Stimulated activated naive CD8-positive, alpha-beta T cell treated with anti-CD3 and anti-CD28 coated beads, Interleukin-15, Interleukin-2, amounts not matched to agents 100 ng/mL and 50 ng/mL, for 24 hours (primary cell): ENCODE measurements at regions not wholly inside any gene's neighbourhood (a gene's known extent, or its start where the extent isn't known, plus 50 kb on each side); places are given as distances from the start of the nearest gene placed in this dataset.

ENCODE experiments used
- H3K27ac Mint-ChIP-seq: one replicate; pipeline ENCODE4 v1.8.0; 2021; ENCODE audit warnings: mild to moderate bottlenecking, mixed read lengths
- H3K27me3 Mint-ChIP-seq: one replicate; pipeline ENCODE4 v1.8.0; 2021; ENCODE audit warnings: mixed read lengths
- H3K36me3 Mint-ChIP-seq: one replicate; pipeline ENCODE4 v1.8.0; 2021; ENCODE audit warnings: low read depth, mixed read lengths
- H3K4me1 Mint-ChIP-seq: one replicate; pipeline ENCODE4 v1.8.0; 2021; ENCODE audit warnings: low read depth, mixed read lengths
- H3K4me3 Mint-ChIP-seq: one replicate; pipeline ENCODE4 v1.8.0; 2021; ENCODE audit warnings: mild to moderate bottlenecking, mixed read lengths
- H3K9me3 Mint-ChIP-seq: one replicate; pipeline ENCODE4 v1.8.0; 2021; ENCODE audit warnings: mixed read lengths

- H3K4me3 Mint-ChIP-seq: no peak overlapping the region
- no peaks in the 10 kb centered on the region for H3K4me1 Mint-ChIP-seq
- H3K27ac Mint-ChIP-seq: no peak overlapping the region
- H3K36me3 Mint-ChIP-seq: no peaks in the 10 kb centered on the region
- H3K27me3 Mint-ChIP-seq: peaks cover 11% of the 10 kb centered on the region
- no peaks in the 10 kb centered on the region for H3K9me3 Mint-ChIP-seq
Measured at GRCh38 chr1:29521811-29522580, 285.7 kb downstream of the PTPRU start.

GRCh38 chr1:29521438-29521715, 285.1 kb downstream of the PTPRU start:
- Mint-ChIP-seq H3K27ac (no peak overlapping the region), H3K4me1 (no peaks in the 10 kb centered on the region), H3K36me3 (no peaks in the 10 kb centered on the region), H3K27me3 (peaks cover 11% of the 10 kb centered on the region), H3K4me3 (no peak overlapping the region), H3K9me3 (no peaks in the 10 kb centered on the region)

GRCh38 chr1:29520571-29521437, 284.5 kb downstream of the PTPRU start:
- no peak overlapping the region for H3K27ac Mint-ChIP-seq
- H3K36me3 Mint-ChIP-seq: no peaks in the 10 kb centered on the region
- H3K9me3 Mint-ChIP-seq: no peaks in the 10 kb centered on the region
- no peaks in the 10 kb centered on the region for H3K4me1 Mint-ChIP-seq
- no peak overlapping the region for H3K4me3 Mint-ChIP-seq
- H3K27me3 Mint-ChIP-seq: peaks cover 11% of the 10 kb centered on the region

- Mint-ChIP-seq H3K9me3 (no peaks in the 10 kb centered on the region), H3K4me1 (no peaks in the 10 kb centered on the region), H3K4me3 (no peak overlapping the region), H3K27me3 (peaks cover 7% of the 10 kb centered on the region), H3K27ac (no peak overlapping the region), H3K36me3 (no peaks in the 10 kb centered on the region)
Measured at GRCh38 chr1:29519788-29520110, 283.4 kb downstream of the PTPRU start.

GRCh38 chr1:29519108-29519787, 282.9 kb downstream of the PTPRU start:
- Mint-ChIP-seq H3K27ac (no peak overlapping the region), H3K4me3 (no peak overlapping the region), H3K4me1 (no peaks in the 10 kb centered on the region), H3K36me3 (no peaks in the 10 kb centered on the region), H3K27me3 (peaks cover 7% of the 10 kb centered on the region), H3K9me3 (no peaks in the 10 kb centered on the region)

- Mint-ChIP-seq H3K36me3 (no peaks in the 10 kb centered on the region), H3K27ac (no peak overlapping the region), H3K9me3 (no peaks in the 10 kb centered on the region), H3K4me3 (no peak overlapping the region), H3K27me3 (peaks cover 7% of the 10 kb centered on the region), H3K4me1 (no peaks in the 10 kb centered on the region)
Measured at GRCh38 chr1:29518183-29518835, 282.0 kb downstream of the PTPRU start.

GRCh38 chr1:29517251-29518086, 281.1 kb downstream of the PTPRU start:
- H3K36me3 Mint-ChIP-seq: no peaks in the 10 kb centered on the region
- peaks cover 2% of the 10 kb centered on the region for H3K27me3 Mint-ChIP-seq
- no peaks in the 10 kb centered on the region for H3K9me3 Mint-ChIP-seq
- no peak overlapping the region for H3K4me3 Mint-ChIP-seq
- H3K4me1 Mint-ChIP-seq: no peaks in the 10 kb centered on the region
- no peak overlapping the region for H3K27ac Mint-ChIP-seq

- H3K27ac Mint-ChIP-seq: no peak overlapping the region
- H3K4me3 Mint-ChIP-seq: no peak overlapping the region
- H3K4me1 Mint-ChIP-seq: no peaks in the 10 kb centered on the region
- H3K9me3 Mint-ChIP-seq: no peaks in the 10 kb centered on the region
- H3K36me3 Mint-ChIP-seq: no peaks in the 10 kb centered on the region
- H3K27me3 Mint-ChIP-seq: no peaks in the 10 kb centered on the region
Measured at GRCh38 chr1:29516063-29516820, 279.9 kb downstream of the PTPRU start.

GRCh38 chr1:29515170-29515955, 279.0 kb downstream of the PTPRU start:
- Mint-ChIP-seq H3K4me1 (no peaks in the 10 kb centered on the region), H3K27me3 (no peaks in the 10 kb centered on the region)

GRCh38 chr1:29514361-29515169, 278.2 kb downstream of the PTPRU start:
- Mint-ChIP-seq H3K36me3 (no peaks in the 10 kb centered on the region), H3K27ac (no peak overlapping the region), H3K27me3 (no peaks in the 10 kb centered on the region)

More at GRCh38 chr1:29515170-29515955, 279.0 kb downstream of the PTPRU start:
- no peak overlapping the region for H3K27ac Mint-ChIP-seq
- H3K4me3 Mint-ChIP-seq: no peak overlapping the region
- no peaks in the 10 kb centered on the region for H3K36me3 Mint-ChIP-seq
- H3K9me3 Mint-ChIP-seq: no peaks in the 10 kb centered on the region

GRCh38 chr1:29513357-29513756, 277.0 kb downstream of the PTPRU start:
- Mint-ChIP-seq H3K4me1 (no peaks in the 10 kb centered on the region), H3K4me3 (no peak overlapping the region), H3K27ac (no peak overlapping the region), H3K36me3 (no peaks in the 10 kb centered on the region), H3K27me3 (no peaks in the 10 kb centered on the region), H3K9me3 (no peaks in the 10 kb centered on the region)

More at GRCh38 chr1:29514361-29515169, 278.2 kb downstream of the PTPRU start:
- Mint-ChIP-seq H3K4me3 (no peak overlapping the region), H3K9me3 (no peaks in the 10 kb centered on the region), H3K4me1 (no peaks in the 10 kb centered on the region)

GRCh38 chr1:29511436-29511835, 275.1 kb downstream of the PTPRU start:
- Mint-ChIP-seq H3K4me1 (no peaks in the 10 kb centered on the region), H3K4me3 (no peak overlapping the region), H3K9me3 (no peaks in the 10 kb centered on the region), H3K27ac (no peak overlapping the region), H3K36me3 (no peaks in the 10 kb centered on the region), H3K27me3 (peaks cover 7% of the 10 kb centered on the region)
